ENCODE measurements at regions not wholly inside any gene's neighbourhood (a gene's known extent, or its start where the extent isn't known, plus 50 kb on each side); places are given as distances from the start of the nearest gene placed in this dataset.
A peak's percentile ranks its signal among the peaks of the same experiment; 100 is the strongest.

GRCh38 chr7:53340220-53340619 is 304.8 kb downstream of the POM121L12 start (continued):
- TF ChIP-seq PRDM15 (CRISPR knock-in tag; IDR thresholded peaks at IDR 0.05) = no peak

- ATAC-seq (peak; percentile 97), DNase-seq (ENCODE audit: low spot score) (peak; percentile 87)
- Mint-ChIP-seq H3K9me3 (peaks cover 36% of the 10 kb centered on the region), H3K36me3 (peaks cover 17% of the 10 kb centered on the region), H3K27ac (no peak overlapping the region), H3K4me1 (no peaks in the 10 kb centered on the region), H3K4me3 (no peak overlapping the region), H3K27me3 (ENCODE audit: low read depth) (no peaks in the 10 kb centered on the region)
- ChIA-PET CTCF (interaction anchor here (0.6 to 1.1 kb wide), 8 partner anchors 13 to 154 kb away, joined by 3 to 6 read pairs (median 4); no protein-coding TSS in a partner anchor), POLR2A (no interaction called here)
- TF ChIP-seq CTCF (IDR thresholded peaks at IDR 0.05) (peak; percentile 71), E2F5 (CRISPR knock-in tag; IDR thresholded peaks at IDR 0.05) (no peak)
Observed at GRCh38 chr7:53350241-53350640, 314.8 kb downstream of the POM121L12 start.

GRCh38 chr7:53351681-53352080 is 316.2 kb downstream of the POM121L12 start:
- no peaks in the 10 kb centered on the region for H3K4me1 Mint-ChIP-seq
- H3K36me3 Mint-ChIP-seq = peaks cover 6% of the 10 kb centered on the region
- ChIA-PET POLR2A (no interaction called here), CTCF (no interaction called here)
- no peak overlapping the region for H3K27ac Mint-ChIP-seq
- no peak for TF ChIP-seq ATF1 (CRISPR knock-in tag; IDR thresholded peaks at IDR 0.05)
- no peak for TF ChIP-seq PRDM15 (CRISPR knock-in tag; IDR thresholded peaks at IDR 0.05)
- TF ChIP-seq OVOL2 (CRISPR knock-in tag; IDR thresholded peaks at IDR 0.05; ENCODE audit: borderline replicate concordance) = no peak
- TF ChIP-seq CREM (CRISPR knock-in tag; IDR thresholded peaks at IDR 0.05) = no peak
- TF ChIP-seq USF2 (CRISPR knock-in tag; IDR thresholded peaks at IDR 0.05) = no peak
- DNase-seq (ENCODE audit: low spot score) (no peak), ATAC-seq (no peak)
- H3K4me3 Mint-ChIP-seq = no peak overlapping the region
- peaks cover 25% of the 10 kb centered on the region for H3K9me3 Mint-ChIP-seq
- H3K27me3 Mint-ChIP-seq (ENCODE audit: low read depth) = no peaks in the 10 kb centered on the region

GRCh38 chr7:53358269-53358668 is 322.8 kb downstream of the POM121L12 start:
- H3K4me3 Mint-ChIP-seq = no peak overlapping the region
- POLR2A ChIA-PET = no interaction called here
- ATAC-seq = peak; percentile 80
- TF ChIP-seq IRF1 (CRISPR knock-in tag; IDR thresholded peaks at IDR 0.05) (no peak), JUN (CRISPR knock-in tag; IDR thresholded peaks at IDR 0.05) (no peak), ATF2 (CRISPR knock-in tag; IDR thresholded peaks at IDR 0.05; ENCODE audit: borderline replicate concordance, low read depth) (no peak), NFE2L1 (CRISPR knock-in tag; IDR thresholded peaks at IDR 0.05) (no peak), NR3C1 (CRISPR knock-in tag; conservative IDR thresholded peaks at IDR 0.05; ENCODE audit: low read depth) (no peak), GABPB1 (CRISPR knock-in tag; IDR thresholded peaks at IDR 0.05) (no peak), ZNF219 (CRISPR knock-in tag; IDR thresholded peaks at IDR 0.05; ENCODE audit: borderline replicate concordance) (no peak), ZNF263 (CRISPR knock-in tag; IDR thresholded peaks at IDR 0.05; ENCODE audit: low read depth) (no peak), CDX4 (CRISPR knock-in tag; IDR thresholded peaks at IDR 0.05; ENCODE audit: borderline replicate concordance) (no peak)

More at GRCh38 chr7:53358269-53358668, 322.8 kb downstream of the POM121L12 start:
- H3K36me3 Mint-ChIP-seq = peaks cover 8% of the 10 kb centered on the region
- no peaks in the 10 kb centered on the region for H3K4me1 Mint-ChIP-seq
- H3K9me3 Mint-ChIP-seq = peaks cover 19% of the 10 kb centered on the region
- H3K27ac Mint-ChIP-seq = no peak overlapping the region
- CTCF ChIA-PET = no interaction called here
- no peaks in the 10 kb centered on the region for H3K27me3 Mint-ChIP-seq (ENCODE audit: low read depth)
- DNase-seq (ENCODE audit: low spot score) = peak; percentile 15

Data from WTC11 (cell line).